BJ (cell line): ENCODE measurements at regions not wholly inside any gene's neighbourhood (a gene's known extent, or its start where the extent isn't known, plus 50 kb on each side); places are given as distances from the start of the nearest gene placed in this dataset.
"Not testable (repeated sequence)": the region's sequence is repeated elsewhere in the genome, so short reads cannot be mapped to it uniquely, and the experiment has no call there.

Experiments used
- CTCF ChIA-PET: fragments of 350-600 bp; formaldehyde crosslinking; extraction: SDS; loops from one replicate; lab custom pipeline; 2021; ENCODE audit warnings: antibody characterized with exemption, inconsistent platforms; lab: Yijun Ruan, JAX
- POLR2A ChIA-PET: fragments of 300-600 bp; sonication (Branson Sonifier 250); formaldehyde crosslinking; extraction: SDS; loops from one replicate; lab custom pipeline; 2021; ENCODE audit warnings: antibody characterized with exemption; lab: Charles Lee
- DNase-seq: peaks from one replicate; pipeline ENCODE4 v3.0.0-alpha.2; 2011; ENCODE audit warnings: low read depth
- H3K27me3 ChIP-seq: 2 replicates; pipeline ENCODE4 v1.6.0; 2011; ENCODE audit warnings: low read length; ENCODE audit not compliant: control insufficient read depth, insufficient read depth
- H3K36me3 ChIP-seq: 2 replicates; pipeline ENCODE4 v1.5.1; 2011; ENCODE audit warnings: low read length; ENCODE audit not compliant: control insufficient read depth, insufficient read depth
- H3K4me3 ChIP-seq: 2 replicates; pipeline ENCODE4 v1.5.1; 2011; ENCODE audit warnings: low read depth, mild to moderate bottlenecking, control low read depth, low read length
- TF ChIP-seq, protein P1 (sequence below): IDR thresholded peaks from 2 replicates; pipeline ENCODE4 v1.5.1; 2011; ENCODE audit warnings: low read depth, mild to moderate bottlenecking, control low read depth, inconsistent platforms, low read length, moderate library complexity; ENCODE audit not compliant: insufficient read depth

DNA sequence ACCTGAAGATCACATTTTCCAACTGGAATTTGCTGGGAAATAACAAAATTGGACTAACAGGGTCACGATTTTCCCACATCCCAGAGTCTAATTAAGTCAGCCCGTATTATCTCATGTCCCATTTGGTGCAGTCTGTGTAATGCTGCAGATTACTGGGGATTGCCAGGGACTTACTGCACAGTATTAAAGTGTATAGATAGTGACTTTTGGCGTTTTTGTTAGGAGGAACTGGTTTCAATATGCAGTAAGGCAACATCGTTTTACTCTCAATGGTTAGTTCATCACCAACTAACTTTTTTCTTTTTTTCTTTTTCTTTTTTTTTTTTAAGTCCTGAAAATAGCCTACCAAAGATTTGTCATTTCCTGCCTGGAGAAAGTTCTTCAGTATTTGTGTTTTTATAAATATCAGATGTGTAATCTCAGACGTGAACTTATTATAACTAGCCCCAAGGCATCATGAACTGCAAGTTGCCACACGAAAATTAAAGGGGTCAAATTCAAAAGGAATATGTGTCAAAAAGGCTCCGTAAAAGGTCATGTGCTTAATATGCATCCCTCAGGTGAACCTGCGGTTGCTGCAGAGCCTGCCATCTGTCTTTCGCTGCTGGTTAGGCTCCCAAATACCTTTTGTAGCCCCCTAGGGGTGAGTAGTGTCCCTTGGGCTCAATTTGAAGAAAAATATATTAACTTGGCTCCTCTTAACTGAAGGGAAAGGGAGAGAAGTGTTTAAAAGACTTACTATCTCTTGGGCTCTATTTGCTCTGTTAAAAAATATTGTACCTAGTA is 176.7 kb upstream of the ADAMTSL1 start:
- ChIA-PET CTCF (interaction anchor here (1.1 kb wide), 1 partner anchor 12 kb away, joined by 3 read pairs; no protein-coding TSS in a partner anchor), POLR2A (no interaction called here)
- H3K27me3 ChIP-seq = no peaks in the 10 kb centered on the region
- TF ChIP-seq, protein P1, sequence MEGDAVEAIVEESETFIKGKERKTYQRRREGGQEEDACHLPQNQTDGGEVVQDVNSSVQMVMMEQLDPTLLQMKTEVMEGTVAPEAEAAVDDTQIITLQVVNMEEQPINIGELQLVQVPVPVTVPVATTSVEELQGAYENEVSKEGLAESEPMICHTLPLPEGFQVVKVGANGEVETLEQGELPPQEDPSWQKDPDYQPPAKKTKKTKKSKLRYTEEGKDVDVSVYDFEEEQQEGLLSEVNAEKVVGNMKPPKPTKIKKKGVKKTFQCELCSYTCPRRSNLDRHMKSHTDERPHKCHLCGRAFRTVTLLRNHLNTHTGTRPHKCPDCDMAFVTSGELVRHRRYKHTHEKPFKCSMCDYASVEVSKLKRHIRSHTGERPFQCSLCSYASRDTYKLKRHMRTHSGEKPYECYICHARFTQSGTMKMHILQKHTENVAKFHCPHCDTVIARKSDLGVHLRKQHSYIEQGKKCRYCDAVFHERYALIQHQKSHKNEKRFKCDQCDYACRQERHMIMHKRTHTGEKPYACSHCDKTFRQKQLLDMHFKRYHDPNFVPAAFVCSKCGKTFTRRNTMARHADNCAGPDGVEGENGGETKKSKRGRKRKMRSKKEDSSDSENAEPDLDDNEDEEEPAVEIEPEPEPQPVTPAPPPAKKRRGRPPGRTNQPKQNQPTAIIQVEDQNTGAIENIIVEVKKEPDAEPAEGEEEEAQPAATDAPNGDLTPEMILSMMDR = peak; percentile 47
- peak; percentile 30 for DNase-seq
- H3K36me3 ChIP-seq = no peaks in the 10 kb centered on the region
- H3K4me3 ChIP-seq = peak overlapping the region; percentile 3; the same call in 1 of the 2 replicates

DNA sequence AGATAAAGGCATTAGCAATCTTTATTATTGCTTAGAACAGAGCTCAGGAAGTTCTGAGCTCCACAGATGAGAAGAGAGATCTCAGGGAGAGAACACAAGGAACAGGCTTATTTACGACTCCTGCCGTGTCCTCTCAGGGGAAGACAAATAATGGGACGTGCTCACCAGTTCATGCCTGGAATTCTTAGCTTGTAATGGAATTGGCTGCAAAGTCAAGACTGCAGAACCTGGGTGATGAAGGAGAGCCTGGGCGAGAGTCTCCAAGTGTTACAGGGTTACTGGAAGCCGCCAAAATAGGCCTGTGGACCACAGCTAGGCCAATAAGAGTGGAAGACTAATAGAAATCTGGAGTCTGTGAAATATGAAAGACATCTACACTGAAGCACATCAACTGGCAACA is 174.5 kb upstream of the ADAMTSL1 start:
- Histone ChIP-seq H3K27me3 (no peaks in the 10 kb centered on the region), H3K36me3 (no peaks in the 10 kb centered on the region), H3K4me3 (no peak overlapping the region)
- no peak for DNase-seq
- POLR2A ChIA-PET = no interaction called here
- TF ChIP-seq, protein P1 = no peak
- CTCF ChIA-PET = interaction anchor here (0.8 kb wide), 1 partner anchor 15 kb away, joined by 3 read pairs; no protein-coding TSS in a partner anchor

DNA sequence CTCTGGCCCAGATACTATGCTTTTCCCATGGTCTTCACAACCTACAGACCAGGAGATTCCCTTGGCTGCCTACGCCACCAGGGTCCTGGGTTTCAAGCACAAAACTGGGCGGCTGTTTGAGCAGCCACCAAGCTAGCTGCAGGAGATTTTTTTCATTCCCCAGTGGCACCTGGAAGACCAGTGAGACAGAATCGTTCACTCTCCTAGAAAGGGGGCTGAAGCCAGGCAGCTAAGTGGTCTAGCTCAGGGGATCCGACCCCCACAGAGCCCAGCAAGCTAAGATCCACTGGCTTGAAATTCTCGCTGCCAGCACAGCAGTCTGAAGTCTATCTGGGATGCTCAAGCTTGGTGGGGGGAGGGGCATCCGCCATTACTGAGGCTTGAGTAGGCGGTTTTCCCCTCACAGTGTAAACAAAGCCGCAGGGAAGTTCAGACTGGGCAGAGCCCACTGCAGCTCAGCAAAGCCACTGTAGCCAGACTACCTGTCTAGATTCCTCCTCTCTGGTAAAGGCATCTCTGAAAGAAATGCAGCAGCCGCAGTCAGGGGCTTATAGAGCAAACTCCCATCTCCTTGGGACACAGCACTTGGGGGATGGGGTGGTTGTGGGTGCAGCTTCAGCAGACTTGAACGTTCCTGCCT is 168.7 kb upstream of the ADAMTSL1 start:
- H3K27me3 ChIP-seq, POLR2A ChIA-PET, H3K4me3 ChIP-seq, DNase-seq, CTCF ChIA-PET, H3K36me3 ChIP-seq: not testable (repeated sequence)

DNA sequence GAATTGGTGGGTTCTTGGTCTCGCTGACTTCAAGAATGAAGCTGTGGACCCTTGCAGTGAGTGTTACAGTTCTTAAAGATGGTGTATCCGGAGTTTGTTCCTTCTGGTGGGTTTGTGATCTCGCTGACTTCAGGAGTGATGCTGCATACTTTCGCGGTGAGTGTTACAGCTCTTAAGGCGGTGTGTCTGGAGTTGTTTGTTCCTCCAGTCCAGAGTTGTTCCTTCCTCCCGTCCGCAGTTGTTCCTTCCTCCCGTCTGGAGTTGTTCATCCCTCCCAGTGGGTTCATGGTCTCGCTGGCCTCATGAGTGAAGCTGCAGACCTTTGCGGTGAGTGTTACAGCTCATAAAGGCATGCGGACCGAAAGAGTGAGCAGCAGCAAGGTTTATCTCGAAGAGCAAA is 159.6 kb upstream of the ADAMTSL1 start:
- CTCF ChIA-PET = interaction anchor here (0.9 to 2.0 kb wide), 3 partner anchors 15 to 124 kb away, joined by 3 to 4 read pairs (median 3); no protein-coding TSS in a partner anchor
- TF ChIP-seq, protein P1 = no peak
- POLR2A ChIA-PET = no interaction called here
- DNase-seq = no peak
- Histone ChIP-seq H3K27me3 (no peaks in the 10 kb centered on the region), H3K4me3 (no peak overlapping the region), H3K36me3 (no peaks in the 10 kb centered on the region)

DNA sequence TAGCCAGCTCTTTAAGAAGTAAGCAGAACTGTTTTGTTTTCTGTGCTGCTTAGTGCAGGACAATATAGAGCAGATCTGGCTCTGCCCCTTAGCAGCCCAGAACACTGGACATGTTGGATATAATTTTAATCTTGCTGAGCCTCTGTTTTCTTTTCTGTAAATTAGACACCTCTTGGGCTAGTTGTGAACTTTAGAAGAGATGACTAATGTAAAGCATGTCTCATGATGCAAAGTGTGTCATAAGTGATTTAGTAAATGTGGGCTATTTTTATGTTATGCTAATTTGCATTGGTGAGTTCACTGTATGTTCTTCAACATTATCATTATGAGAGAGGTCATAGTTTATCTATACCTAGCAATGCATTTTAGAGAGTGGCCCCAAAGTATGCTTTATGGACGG is 156.1 kb upstream of the ADAMTSL1 start:
- CTCF ChIA-PET = interaction anchor here (0.6 kb wide), 1 partner anchor 707 kb away, joined by 3 read pairs; no protein-coding TSS in a partner anchor
- POLR2A ChIA-PET = no interaction called here
- no peaks in the 10 kb centered on the region for H3K27me3 ChIP-seq
- TF ChIP-seq, protein P1 = no peak
- no peaks in the 10 kb centered on the region for H3K36me3 ChIP-seq
- DNase-seq = no peak
- H3K4me3 ChIP-seq = no peak overlapping the region
